Fibroblast of lung (primary cell): ENCODE measurements at regions not wholly inside any gene's neighbourhood (a gene's known extent, or its start where the extent isn't known, plus 50 kb on each side); places are given as distances from the start of the nearest gene placed in this dataset.

ENCODE experiments used
- DNase-seq, 2 donors: peaks; one replicate each; pipeline versions ENCODE4 v3.0.0 to v3.0.0-alpha.2; 2010; ENCODE audit warnings: low read depth in 2 of 2
- H2AFZ ChIP-seq: 2 replicates; pipeline ENCODE4 v1.5.1; 2012; ENCODE audit warnings: low read length, control low read depth, inconsistent platforms
- H3K27ac ChIP-seq: 2 replicates; pipeline ENCODE4 v1.5.1; 2011; ENCODE audit warnings: low read length, control low read depth; ENCODE audit not compliant: insufficient read depth
- H3K27me3 ChIP-seq: 2 replicates; pipeline ENCODE4 v1.5.1; 2011; ENCODE audit warnings: mild to moderate bottlenecking, low read length; ENCODE audit not compliant: control insufficient read depth, insufficient read depth
- H3K36me3 ChIP-seq: 2 replicates; pipeline ENCODE4 v1.5.1; 2011; ENCODE audit warnings: low read length; ENCODE audit not compliant: control insufficient read depth, insufficient read depth
- H3K4me1 ChIP-seq: 2 replicates; pipeline ENCODE4 v1.5.1; 2011; ENCODE audit warnings: low read length; ENCODE audit not compliant: control insufficient read depth, insufficient read depth; ENCODE audit errors: extremely low read depth
- H3K4me2 ChIP-seq: 2 replicates; pipeline ENCODE4 v1.5.1; 2011; ENCODE audit warnings: low read length, control low read depth; ENCODE audit not compliant: insufficient read depth; ENCODE audit errors: extremely low read depth
- H3K4me3 ChIP-seq, 4 experiments: fragments of 200-600 bp in 1 of 4; sonication (generic) in 1 of 4; replicated peaks in 1 of 4; 2 replicates each; pipeline ENCODE4 v1.5.1; 2011 to 2016; ENCODE audit warnings: low read length in 4 of 4, low read depth in 3 of 4, mild to moderate bottlenecking in 3 of 4, control low read depth in 2 of 4, inconsistent platforms in 1 of 4, mixed read lengths in 1 of 4; ENCODE audit not compliant: insufficient read depth in 1 of 4; ENCODE audit errors: control extremely low read depth in 1 of 4
- H3K79me2 ChIP-seq: 2 replicates; pipeline ENCODE4 v1.5.1; 2012; ENCODE audit warnings: mild to moderate bottlenecking, low read length, inconsistent platforms; ENCODE audit not compliant: control insufficient read depth, insufficient read depth
- H3K9ac ChIP-seq: 2 replicates; pipeline ENCODE4 v1.5.1; 2011; ENCODE audit warnings: mild to moderate bottlenecking, low read length, control low read depth; ENCODE audit not compliant: insufficient read depth
- H3K9me3 ChIP-seq: 2 replicates; pipeline ENCODE4 v1.5.1; 2012; ENCODE audit warnings: low read depth, low read length; ENCODE audit not compliant: control insufficient read depth, insufficient read depth
- H4K20me1 ChIP-seq: 2 replicates; pipeline ENCODE4 v1.5.1; 2011; ENCODE audit warnings: low read length; ENCODE audit not compliant: control insufficient read depth, insufficient read depth; ENCODE audit errors: extremely low read depth
- CTCF ChIP-seq, 2 donors: IDR thresholded peaks in 1 of 2; conservative IDR thresholded peaks in 1 of 2; 1 replicate in 1 of 2; 2 replicates in 1 of 2; pipeline ENCODE4 v1.5.1; 2011 to 2012; ENCODE audit warnings: low read length in 2 of 2, control low read depth in 1 of 2, inconsistent platforms in 1 of 2, low read depth in 1 of 2, mild to moderate bottlenecking in 1 of 2
- EZH2 ChIP-seq: IDR thresholded peaks from 2 replicates; pipeline ENCODE4 v1.5.1; 2012; ENCODE audit warnings: low read length, control low read depth, mild to moderate bottlenecking; ENCODE audit errors: missing control alignments

GRCh38 chr20:58043236-58044140, 185.0 kb downstream of the ANKRD60 start:
- Histone ChIP-seq H3K4me3 (no peak overlapping the region), H2AFZ (no peak overlapping the region), H3K27me3 (no peaks in the 10 kb centered on the region), H4K20me1 (no peaks in the 10 kb centered on the region), H3K4me1 (no peaks in the 10 kb centered on the region), H3K9me3 (no peaks in the 10 kb centered on the region), H3K36me3 (no peaks in the 10 kb centered on the region), H3K9ac (no peak overlapping the region), H3K27ac (no peak overlapping the region), H3K4me2 (no peak overlapping the region), H3K79me2 (no peaks in the 10 kb centered on the region)
- no peak for TF ChIP-seq EZH2
- TF ChIP-seq CTCF (conservative IDR thresholded peaks at IDR 0.05 in 1 of 2, IDR thresholded peaks at IDR 0.05 in 1 of 2; ENCODE audit: low read depth in 1 of 2, low read length in 2 of 2), result no peak
- no peak for DNase-seq

- H3K4me2 ChIP-seq, result no peak overlapping the region
- H3K4me3 ChIP-seq, result no peak overlapping the region
- H3K36me3 ChIP-seq, result no peaks in the 10 kb centered on the region
- H3K27me3 ChIP-seq, result no peaks in the 10 kb centered on the region
- H4K20me1 ChIP-seq, result no peaks in the 10 kb centered on the region
- H3K9me3 ChIP-seq, result no peaks in the 10 kb centered on the region
- no peak overlapping the region for H2AFZ ChIP-seq
- no peak overlapping the region for H3K9ac ChIP-seq
- H3K4me1 ChIP-seq, result no peaks in the 10 kb centered on the region
- no peak for DNase-seq
- no peak for TF ChIP-seq CTCF (conservative IDR thresholded peaks at IDR 0.05 in 1 of 2, IDR thresholded peaks at IDR 0.05 in 1 of 2; ENCODE audit: low read depth in 1 of 2, low read length in 2 of 2)
- H3K27ac ChIP-seq, result no peak overlapping the region
- H3K79me2 ChIP-seq, result no peaks in the 10 kb centered on the region
Observed at GRCh38 chr20:58042591-58042990, 185.9 kb downstream of the ANKRD60 start.

GRCh38 chr20:58040447-58041290, 187.8 kb downstream of the ANKRD60 start:
- H3K9ac ChIP-seq, result no peak overlapping the region
- H3K27ac ChIP-seq, result no peak overlapping the region
- no peak for DNase-seq
- no peaks in the 10 kb centered on the region for H3K4me1 ChIP-seq
- no peak overlapping the region for H3K4me2 ChIP-seq
- H2AFZ ChIP-seq, result no peak overlapping the region
- TF ChIP-seq EZH2 (no peak), CTCF (conservative IDR thresholded peaks at IDR 0.05 in 1 of 2, IDR thresholded peaks at IDR 0.05 in 1 of 2; ENCODE audit: low read depth in 1 of 2, low read length in 2 of 2) (no peak)
- H3K4me3 ChIP-seq, result no peak overlapping the region
- no peaks in the 10 kb centered on the region for H3K79me2 ChIP-seq
- H3K27me3 ChIP-seq, result no peaks in the 10 kb centered on the region
- H3K36me3 ChIP-seq, result no peaks in the 10 kb centered on the region
- no peaks in the 10 kb centered on the region for H4K20me1 ChIP-seq
- H3K9me3 ChIP-seq, result no peaks in the 10 kb centered on the region
